ENCODE measurements at regions not wholly inside any gene's neighbourhood (a gene's known extent, or its start where the extent isn't known, plus 50 kb on each side); places are given as distances from the start of the nearest gene placed in this dataset.

DNA sequence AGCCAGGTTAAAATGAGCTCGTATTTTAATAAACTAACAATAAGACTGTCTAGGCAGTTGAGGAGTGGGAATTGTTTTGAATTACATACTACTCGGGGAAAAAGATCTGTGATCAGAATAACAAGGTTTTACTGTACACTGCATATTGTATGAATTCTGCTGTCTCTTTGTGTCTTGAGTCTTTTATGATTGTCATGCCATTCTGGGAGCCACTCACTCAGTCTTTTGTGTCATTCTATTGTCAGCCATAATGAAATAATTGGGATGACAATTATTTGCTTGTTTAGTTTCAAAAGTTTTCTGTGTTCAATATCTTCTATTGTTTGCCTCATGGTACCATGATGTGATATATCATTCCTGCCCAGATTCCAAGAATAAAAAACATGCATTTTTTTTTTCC, 339.6 kb upstream of the TBL1XR1 start:
- BruUV-seq (replicated peaks) = no TSS peak
- POLR2A ChIA-PET = no interaction called here

DNA sequence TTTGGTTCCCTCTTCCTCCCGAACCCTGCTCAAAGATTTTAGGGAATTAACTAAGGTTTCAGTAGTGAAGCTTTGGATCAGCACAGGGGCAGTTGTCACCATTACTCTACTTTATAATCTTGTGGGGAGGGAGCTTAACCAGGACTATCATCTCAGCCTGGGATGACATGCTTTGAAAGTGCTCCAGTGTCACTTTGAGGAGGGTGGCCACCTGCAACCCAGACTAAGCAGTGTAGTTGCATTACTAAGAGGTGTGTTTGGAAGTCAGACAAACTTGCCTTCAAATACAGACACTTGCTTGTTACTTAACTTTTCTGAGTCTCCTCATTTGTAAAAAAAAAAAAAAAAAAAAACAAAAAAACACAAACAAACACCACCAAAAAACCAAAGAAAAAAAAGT, 340.3 kb upstream of the TBL1XR1 start:
- CTCF ChIA-PET = interaction anchor here (0.9 to 2.7 kb wide), 5 partner anchors 8 to 486 kb away, joined by 3 to 10 read pairs (median 4); no protein-coding TSS in a partner anchor
- H2AFZ ChIP-seq (ENCODE audit: low read depth, low read length) = no peak overlapping the region
- H3K9me3 ChIP-seq (replicated peaks; ENCODE audit: control insufficient read depth, insufficient read depth, low read length) = no peaks in the 10 kb centered on the region

More for the DNA sequence above, 339.6 kb upstream of the TBL1XR1 start:
- no peaks in the 10 kb centered on the region for H3K9me1 ChIP-seq (replicated peaks; ENCODE audit: control insufficient read depth, extremely low read depth, insufficient read depth, low read length)
- no peaks in the 10 kb centered on the region for H4K20me1 ChIP-seq (replicated peaks; ENCODE audit: control insufficient read depth, extremely low read depth, insufficient read depth, low read length)
- intact Hi-C loops (cut with micrococcal nuclease) (loop anchor here (10.0 kb wide), 1 partner anchor 848 kb away; no protein-coding TSS in a partner anchor), dilution Hi-C loops (cut with MboI; ENCODE audit: extremely low pct_ligation_motif_present, low sequenced_read_pairs) (no loop called here)
- H3K4me1 ChIP-seq (ENCODE audit: control insufficient read depth, extremely low read depth, insufficient read depth, low read length) = peaks cover 15% of the 10 kb centered on the region
- FAIRE-seq (no peak), DNase-seq (ENCODE audit: low read depth, low spot score) (no peak)
- H3K27ac ChIP-seq (ENCODE audit: insufficient read depth, low read depth, low read length) = no peak overlapping the region
- H2AFZ ChIP-seq (ENCODE audit: low read depth, low read length) = no peak overlapping the region
- no peak overlapping the region for H3K4me2 ChIP-seq (ENCODE audit: insufficient read depth, low read length)
- no peaks in the 10 kb centered on the region for H3K27me3 ChIP-seq (ENCODE audit: control insufficient read depth in 2 of 2, insufficient read depth in 2 of 2, low read length in 2 of 2)
- no peak overlapping the region for H3K4me3 ChIP-seq (replicated peaks in 1 of 3; ENCODE audit: insufficient read depth in 1 of 3, low read depth in 1 of 3, low read length in 3 of 3)
- no peak overlapping the region for H3K9ac ChIP-seq (replicated peaks; ENCODE audit: extremely low read depth, insufficient read depth, low read length)
- H3K36me3 ChIP-seq (ENCODE audit: control insufficient read depth in 2 of 2, extremely low read depth in 1 of 2, insufficient read depth in 2 of 2, low read length in 2 of 2) = no peaks in the 10 kb centered on the region
- H3K9me3 ChIP-seq (replicated peaks; ENCODE audit: control insufficient read depth, insufficient read depth, low read length) = no peaks in the 10 kb centered on the region
- TF ChIP-seq POLR2A (IDR thresholded peaks at IDR 0.05; ENCODE audit: low read depth, low read length) (no peak), EZH2 (IDR thresholded peaks at IDR 0.05; ENCODE audit: borderline replicate concordance, low read depth, low read length, severe bottlenecking) (no peak)
- CTCF ChIA-PET = no interaction called here
- no peaks in the 10 kb centered on the region for H3K79me2 ChIP-seq (ENCODE audit: control insufficient read depth, insufficient read depth, low read length)

More for the DNA sequence above, 340.3 kb upstream of the TBL1XR1 start:
- Histone ChIP-seq H3K36me3 (ENCODE audit: control insufficient read depth in 2 of 2, extremely low read depth in 1 of 2, insufficient read depth in 2 of 2, low read length in 2 of 2) (no peaks in the 10 kb centered on the region), H3K9ac (replicated peaks; ENCODE audit: extremely low read depth, insufficient read depth, low read length) (no peak overlapping the region), H4K20me1 (replicated peaks; ENCODE audit: control insufficient read depth, extremely low read depth, insufficient read depth, low read length) (no peaks in the 10 kb centered on the region), H3K9me1 (replicated peaks; ENCODE audit: control insufficient read depth, extremely low read depth, insufficient read depth, low read length) (no peaks in the 10 kb centered on the region), H3K4me3 (replicated peaks in 1 of 3; ENCODE audit: insufficient read depth in 1 of 3, low read depth in 1 of 3, low read length in 3 of 3) (no peak overlapping the region), H3K27me3 (ENCODE audit: control insufficient read depth in 2 of 2, insufficient read depth in 2 of 2, low read length in 2 of 2) (no peaks in the 10 kb centered on the region), H3K79me2 (ENCODE audit: control insufficient read depth, insufficient read depth, low read length) (no peaks in the 10 kb centered on the region), H3K4me2 (ENCODE audit: insufficient read depth, low read length) (no peak overlapping the region), H3K27ac (ENCODE audit: insufficient read depth, low read depth, low read length) (no peak overlapping the region), H3K4me1 (ENCODE audit: control insufficient read depth, extremely low read depth, insufficient read depth, low read length) (peaks cover 15% of the 10 kb centered on the region)
- FAIRE-seq = no peak
- no peak for DNase-seq (ENCODE audit: low read depth, low spot score)
- POLR2A ChIA-PET = no interaction called here
- BruUV-seq (replicated peaks) = no TSS peak
- TF ChIP-seq POLR2AphosphoS5 (IDR thresholded peaks at IDR 0.05; ENCODE audit: insufficient read depth, low read depth, low read length) = no peak
- TF ChIP-seq, protein P1, sequence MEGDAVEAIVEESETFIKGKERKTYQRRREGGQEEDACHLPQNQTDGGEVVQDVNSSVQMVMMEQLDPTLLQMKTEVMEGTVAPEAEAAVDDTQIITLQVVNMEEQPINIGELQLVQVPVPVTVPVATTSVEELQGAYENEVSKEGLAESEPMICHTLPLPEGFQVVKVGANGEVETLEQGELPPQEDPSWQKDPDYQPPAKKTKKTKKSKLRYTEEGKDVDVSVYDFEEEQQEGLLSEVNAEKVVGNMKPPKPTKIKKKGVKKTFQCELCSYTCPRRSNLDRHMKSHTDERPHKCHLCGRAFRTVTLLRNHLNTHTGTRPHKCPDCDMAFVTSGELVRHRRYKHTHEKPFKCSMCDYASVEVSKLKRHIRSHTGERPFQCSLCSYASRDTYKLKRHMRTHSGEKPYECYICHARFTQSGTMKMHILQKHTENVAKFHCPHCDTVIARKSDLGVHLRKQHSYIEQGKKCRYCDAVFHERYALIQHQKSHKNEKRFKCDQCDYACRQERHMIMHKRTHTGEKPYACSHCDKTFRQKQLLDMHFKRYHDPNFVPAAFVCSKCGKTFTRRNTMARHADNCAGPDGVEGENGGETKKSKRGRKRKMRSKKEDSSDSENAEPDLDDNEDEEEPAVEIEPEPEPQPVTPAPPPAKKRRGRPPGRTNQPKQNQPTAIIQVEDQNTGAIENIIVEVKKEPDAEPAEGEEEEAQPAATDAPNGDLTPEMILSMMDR (IDR thresholded peaks at IDR 0.05; ENCODE audit: extremely low read depth in 1 of 2, insufficient read depth in 1 of 2, low read depth in 1 of 2, low read length in 2 of 2) = no peak
- TF ChIP-seq POLR2A (IDR thresholded peaks at IDR 0.05; ENCODE audit: low read depth, low read length) = no peak
- no peak for TF ChIP-seq EZH2 (IDR thresholded peaks at IDR 0.05; ENCODE audit: borderline replicate concordance, low read depth, low read length, severe bottlenecking)
- no peak for TF ChIP-seq GATA2 (IDR thresholded peaks at IDR 0.05; ENCODE audit: insufficient read depth, insufficient read length, low read depth, low read length)
- TF ChIP-seq JUN (IDR thresholded peaks at IDR 0.05; ENCODE audit: borderline replicate concordance, insufficient read depth, insufficient read length, low read depth) = no peak
- TF ChIP-seq, protein P2, sequence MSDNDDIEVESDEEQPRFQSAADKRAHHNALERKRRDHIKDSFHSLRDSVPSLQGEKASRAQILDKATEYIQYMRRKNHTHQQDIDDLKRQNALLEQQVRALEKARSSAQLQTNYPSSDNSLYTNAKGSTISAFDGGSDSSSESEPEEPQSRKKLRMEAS (IDR thresholded peaks at IDR 0.05; ENCODE audit: insufficient read depth, insufficient read length) = no peak
- TF ChIP-seq FOS (IDR thresholded peaks at IDR 0.05; ENCODE audit: borderline replicate concordance, insufficient read depth, low read length) = no peak
- TF ChIP-seq MYC (IDR thresholded peaks at IDR 0.05; ENCODE audit: low read depth, low read length) = no peak
- intact Hi-C loops (cut with micrococcal nuclease) = loop anchor here (2.0 to 10.0 kb wide), 2 partner anchors 35 to 847 kb away; no protein-coding TSS in a partner anchor
- dilution Hi-C loops (cut with MboI; ENCODE audit: extremely low pct_ligation_motif_present, low sequenced_read_pairs) = no loop called here
